GM12892 (cell line): ENCODE measurements at regions not wholly inside any gene's neighbourhood (a gene's known extent, or its start where the extent isn't known, plus 50 kb on each side); places are given as distances from the start of the nearest gene placed in this dataset.

ENCODE experiments used
- POLR2A ChIP-seq: IDR thresholded peaks from 2 replicates; pipeline ENCODE4 v1.6.1; 2011; ENCODE audit warnings: low read depth, low read length, control low read depth
- POLR2AphosphoS5 ChIP-seq: IDR thresholded peaks from 2 replicates; pipeline ENCODE4 v1.6.1; 2011; ENCODE audit warnings: low read depth, low read length, control low read depth

- TF ChIP-seq POLR2AphosphoS5: no peak
- TF ChIP-seq POLR2A: no peak
Observed at GRCh38 chr9:7944572-7944971, 145.0 kb upstream of the DMAC1 start.
